HG02763 (cell line): ENCODE measurements at regions not wholly inside any gene's neighbourhood (a gene's known extent, or its start where the extent isn't known, plus 50 kb on each side); places are given as distances from the start of the nearest gene placed in this dataset.

Experiments used
- ATAC-seq: cut with Tn5 transposase; IDR thresholded peaks from one replicate; pipeline ENCODE4 v1.9.1; 2021; ENCODE audit warnings: mild to moderate bottlenecking, moderate library complexity; ENCODE audit not compliant: unreplicated experiment

GRCh38 chr12:91567100-91567485 lies 384.5 kb upstream of the DCN start:
- ATAC-seq, result no peak

- no peak for ATAC-seq
Observed at GRCh38 chr12:91566328-91567099, 383.9 kb upstream of the DCN start.

GRCh38 chr12:91565846-91566245 lies 383.2 kb upstream of the DCN start:
- no peak for ATAC-seq

GRCh38 chr12:91565246-91565645 lies 382.6 kb upstream of the DCN start:
- no peak for ATAC-seq

GRCh38 chr12:91563011-91563765 lies 380.6 kb upstream of the DCN start:
- no peak for ATAC-seq

GRCh38 chr12:91562476-91562875 lies 379.9 kb upstream of the DCN start:
- ATAC-seq, result no peak

- no peak for ATAC-seq
Observed at GRCh38 chr12:91561958-91562325, 379.3 kb upstream of the DCN start.

GRCh38 chr12:91561301-91561957 lies 378.8 kb upstream of the DCN start:
- no peak for ATAC-seq

- no peak for ATAC-seq
Observed at GRCh38 chr12:91556909-91557308, 374.3 kb upstream of the DCN start.

GRCh38 chr12:91555436-91556415 lies 373.1 kb upstream of the DCN start:
- ATAC-seq, result no peak

GRCh38 chr12:91551927-91552326 lies 369.3 kb upstream of the DCN start:
- ATAC-seq, result no peak

GRCh38 chr12:91551242-91551641 lies 368.6 kb upstream of the DCN start:
- no peak for ATAC-seq

GRCh38 chr12:91542666-91543065 lies 360.0 kb upstream of the DCN start:
- no peak for ATAC-seq

- ATAC-seq, result no peak
Observed at GRCh38 chr12:91542067-91542466, 359.4 kb upstream of the DCN start.

- ATAC-seq, result no peak
Observed at GRCh38 chr12:91538418-91538817, 355.8 kb upstream of the DCN start.

GRCh38 chr12:91533366-91533765 lies 350.7 kb upstream of the DCN start:
- no peak for ATAC-seq

- no peak for ATAC-seq
Observed at GRCh38 chr12:91529829-91530228, 347.2 kb upstream of the DCN start.

GRCh38 chr12:91523831-91524230 lies 341.2 kb upstream of the DCN start:
- ATAC-seq, result no peak

- no peak for ATAC-seq
Observed at GRCh38 chr12:91516695-91517047, 334.1 kb upstream of the DCN start.

- ATAC-seq, result no peak
Observed at GRCh38 chr12:91515944-91516694, 333.5 kb upstream of the DCN start.
